ENCODE measurements at regions not wholly inside any gene's neighbourhood (a gene's known extent, or its start where the extent isn't known, plus 50 kb on each side); places are given as distances from the start of the nearest gene placed in this dataset.
"Not testable (repeated sequence)": the region's sequence is repeated elsewhere in the genome, so short reads cannot be mapped to it uniquely, and the experiment has no call there.

- no peak for DNase-seq
These were observed 219.9 kb downstream of the PRDM9 start for GRCh38 chr5:23727271-23727670.

DNA sequence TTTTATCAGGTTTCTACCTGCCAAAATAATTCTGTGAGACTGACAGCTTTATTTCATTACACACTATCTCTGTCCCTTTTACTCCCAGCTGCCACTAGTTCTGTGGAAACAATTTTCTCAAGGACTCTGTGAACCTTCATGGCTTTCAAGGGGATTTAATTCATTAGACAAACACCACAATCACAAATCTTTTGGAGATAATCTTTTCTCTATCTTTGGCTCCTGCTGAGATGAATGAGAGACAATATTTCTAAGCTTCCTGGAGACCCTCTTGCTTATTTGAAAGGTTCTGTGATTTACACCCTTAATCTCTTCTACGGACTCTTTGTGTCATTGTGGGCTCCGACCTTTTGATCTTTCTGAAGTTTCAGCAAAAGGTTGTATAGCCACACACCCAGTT lies 222.6 kb downstream of the PRDM9 start:
- no peak for DNase-seq

DNA sequence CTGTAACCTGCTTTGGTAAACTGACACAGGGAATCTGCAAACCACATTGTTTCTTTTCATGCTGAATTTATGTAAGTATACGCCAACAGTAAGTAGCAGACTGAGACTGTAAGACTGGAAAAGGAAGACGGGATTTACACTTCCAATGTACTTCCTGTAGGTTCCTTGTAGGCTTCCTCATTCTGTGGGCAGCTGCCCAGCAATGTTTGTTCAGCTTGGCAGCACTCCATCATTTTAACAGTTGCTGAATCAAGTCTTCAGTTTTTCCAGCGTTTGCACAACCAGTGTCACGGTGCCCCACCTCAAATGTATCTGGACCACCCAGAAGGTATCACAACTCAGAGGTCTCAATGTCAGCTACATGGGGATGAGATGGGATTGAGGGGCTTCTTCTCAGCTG lies 232.6 kb downstream of the PRDM9 start:
- DNase-seq, result no peak

GRCh38 chr5:23742701-23743100 lies 235.3 kb downstream of the PRDM9 start:
- DNase-seq, result no peak

GRCh38 chr5:23755906-23756305 lies 248.5 kb downstream of the PRDM9 start:
- DNase-seq, result no peak

- DNase-seq, result no peak
These were observed 249.4 kb downstream of the PRDM9 start for GRCh38 chr5:23756779-23757178.

DNA sequence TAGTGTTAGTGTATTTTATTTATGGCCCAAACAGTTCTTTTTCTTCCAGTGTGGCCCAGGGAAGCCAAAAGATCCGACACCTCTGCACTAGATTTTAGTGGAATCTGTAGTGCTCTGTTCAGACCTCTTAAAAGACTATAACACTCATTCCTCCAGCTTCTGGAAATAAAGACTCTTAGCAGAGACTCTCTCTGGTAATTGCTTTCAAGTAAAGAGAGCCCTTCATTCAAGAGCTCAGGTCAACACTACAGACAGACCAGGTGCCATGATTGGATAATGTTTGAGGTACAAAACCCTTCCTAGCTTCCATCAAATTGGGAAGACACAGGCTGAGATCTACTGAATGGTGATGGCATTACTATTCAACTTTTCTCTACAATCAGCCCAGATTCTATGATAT lies 255.8 kb downstream of the PRDM9 start:
- no peak for DNase-seq

GRCh38 chr5:23776684-23777083 lies 269.3 kb downstream of the PRDM9 start:
- DNase-seq, result no peak

DNA sequence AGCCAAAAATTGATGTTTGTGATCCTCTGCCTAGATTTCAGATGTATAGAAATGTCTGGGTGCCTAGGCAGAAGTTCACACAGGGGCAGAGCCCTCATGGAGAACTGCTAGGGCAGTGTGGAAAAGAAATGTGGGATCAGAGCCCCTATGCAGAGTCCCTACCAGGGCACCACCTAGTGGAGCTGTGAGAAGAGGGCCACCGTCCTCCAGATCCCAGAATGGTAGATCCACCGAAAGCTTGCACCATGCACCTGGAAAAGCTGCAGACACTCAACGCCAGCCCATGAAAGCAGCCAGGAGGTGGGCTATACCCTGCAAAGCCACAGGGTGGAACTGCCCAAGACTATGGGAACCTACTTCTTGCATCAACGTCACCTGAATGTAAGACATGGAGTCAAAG lies 292.9 kb downstream of the PRDM9 start:
- not testable (repeated sequence) for DNase-seq

DNA sequence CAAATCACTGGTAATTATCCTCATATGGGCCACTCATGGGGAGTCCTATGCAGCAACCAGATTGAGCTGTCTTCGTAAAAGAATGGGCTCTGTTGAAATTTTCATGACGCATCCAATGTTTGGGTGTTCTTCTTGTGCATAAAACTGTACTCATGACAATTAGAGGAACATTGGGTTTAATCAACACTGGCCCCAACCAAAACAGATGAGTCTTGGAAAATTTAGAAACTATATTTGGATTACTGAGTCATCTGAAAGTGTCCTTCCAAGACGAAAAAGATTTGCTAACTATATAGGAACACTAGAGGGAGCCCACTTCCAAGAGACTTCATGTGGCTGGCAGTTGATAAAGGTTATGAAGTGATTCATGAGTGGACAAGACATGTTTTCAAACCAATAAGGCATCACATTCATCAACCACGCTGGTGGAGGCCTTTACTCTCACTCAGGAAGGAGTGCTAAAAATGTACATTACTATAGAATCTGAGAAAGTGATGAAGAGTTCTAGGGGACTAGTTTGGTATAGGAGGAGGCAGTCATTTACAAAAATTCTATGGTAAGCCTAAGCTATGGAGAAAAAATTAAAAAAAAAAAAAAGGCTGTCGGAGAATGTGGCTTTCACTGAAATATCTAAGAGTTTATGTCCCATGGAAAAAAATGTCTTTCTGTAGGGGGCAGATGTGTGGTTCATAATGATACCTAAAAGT lies 313.5 kb downstream of the PRDM9 start:
- peak; percentile 3 for DNase-seq

GRCh38 chr5:23823521-23823920 lies 316.1 kb downstream of the PRDM9 start:
- DNase-seq, result no peak

- DNase-seq, result no peak
These were observed 317.8 kb downstream of the PRDM9 start for GRCh38 chr5:23825196-23825595.

DNA sequence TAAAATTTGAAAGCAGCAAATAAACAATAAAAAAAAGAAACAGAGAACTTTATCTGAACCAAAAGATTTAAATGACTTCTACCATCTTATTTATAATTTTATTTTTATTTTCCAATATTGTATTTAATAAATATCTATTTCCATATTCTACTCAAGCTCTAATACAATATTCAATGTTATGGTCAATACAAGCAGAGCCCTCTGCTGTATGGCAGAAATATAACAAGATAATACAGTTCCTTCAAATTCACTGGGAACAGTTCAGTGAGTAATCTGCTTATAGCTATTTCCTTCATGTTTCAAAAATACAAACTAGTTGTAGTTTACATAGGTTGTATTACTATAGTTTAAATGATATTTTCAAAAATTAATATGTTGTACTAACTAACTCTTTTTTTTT lies 332.7 kb downstream of the PRDM9 start:
- DNase-seq, result no peak

GRCh38 chr5:23864786-23865185 lies 357.4 kb downstream of the PRDM9 start:
- no peak for DNase-seq

DNA sequence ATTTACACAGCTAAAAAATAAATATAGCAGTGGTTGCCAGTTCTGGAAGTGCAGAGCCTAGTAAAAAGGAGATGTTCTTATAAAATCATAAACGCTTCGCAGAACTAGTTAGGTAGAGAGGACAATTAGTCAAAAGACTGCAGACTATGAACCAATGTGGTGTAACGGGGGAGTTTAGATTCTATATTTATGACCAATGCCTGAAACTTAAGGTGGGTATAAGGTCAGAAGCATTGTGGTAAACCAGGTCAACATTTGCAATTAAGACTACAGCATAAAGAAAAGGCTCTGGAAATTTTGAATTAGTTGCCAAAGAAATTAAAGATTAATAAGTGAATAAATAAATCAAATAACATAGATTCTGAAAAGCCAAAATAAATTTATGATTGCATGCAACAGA lies 370.4 kb downstream of the PRDM9 start:
- DNase-seq, result no peak

DNA sequence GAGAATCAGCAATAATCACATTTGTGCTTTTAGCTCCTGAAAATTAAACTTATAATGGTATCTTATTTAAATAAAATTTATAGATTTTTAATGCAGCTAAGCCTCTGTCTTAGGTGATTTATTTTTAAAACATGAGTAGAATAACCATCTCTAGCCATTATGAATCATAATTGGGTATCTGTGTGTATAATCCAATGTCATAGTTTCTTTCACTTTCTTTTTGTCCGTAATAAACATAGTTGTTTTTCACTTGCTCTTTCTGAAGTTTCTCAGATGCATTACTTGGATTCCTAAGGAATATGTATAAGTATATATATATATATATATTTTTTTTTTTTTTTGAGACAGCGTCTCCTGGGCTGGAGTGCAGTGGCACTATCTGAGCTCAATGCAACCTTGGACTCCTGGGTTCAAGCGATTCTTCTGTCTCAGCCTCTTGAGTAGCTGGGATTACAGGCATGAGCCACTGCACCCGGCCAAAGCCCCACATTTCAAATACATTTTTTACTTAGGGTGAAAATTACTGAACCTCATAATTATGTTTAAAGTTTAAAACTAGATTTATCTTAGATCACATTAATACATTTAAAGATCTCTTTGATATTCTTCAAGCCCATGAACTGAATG lies 377.1 kb downstream of the PRDM9 start:
- no peak for DNase-seq

DNA sequence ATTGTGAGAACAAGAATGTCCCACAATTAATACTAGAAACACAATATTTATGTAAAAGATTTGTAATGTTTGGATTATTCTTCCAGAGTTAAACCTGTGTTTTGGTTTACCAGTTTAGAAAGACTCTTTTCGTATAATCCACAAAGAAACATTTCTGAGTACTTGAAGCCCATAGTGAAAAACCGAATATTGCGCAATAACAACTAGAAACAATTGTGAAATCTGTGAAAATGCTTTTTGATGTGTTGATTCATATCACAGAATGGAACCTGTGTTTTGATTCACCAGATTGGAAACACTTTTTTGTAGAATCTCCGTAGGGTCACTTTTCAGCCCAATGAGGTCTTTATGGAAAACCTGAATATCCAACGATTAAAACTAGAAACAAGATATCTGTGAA lies 386.2 kb downstream of the PRDM9 start:
- DNase-seq, result no peak

- no peak for DNase-seq
These were observed 388.2 kb downstream of the PRDM9 start for GRCh38 chr5:23895614-23896013.

- DNase-seq, result no peak
These were observed 423.6 kb downstream of the PRDM9 start for GRCh38 chr5:23930985-23931384.

DNA sequence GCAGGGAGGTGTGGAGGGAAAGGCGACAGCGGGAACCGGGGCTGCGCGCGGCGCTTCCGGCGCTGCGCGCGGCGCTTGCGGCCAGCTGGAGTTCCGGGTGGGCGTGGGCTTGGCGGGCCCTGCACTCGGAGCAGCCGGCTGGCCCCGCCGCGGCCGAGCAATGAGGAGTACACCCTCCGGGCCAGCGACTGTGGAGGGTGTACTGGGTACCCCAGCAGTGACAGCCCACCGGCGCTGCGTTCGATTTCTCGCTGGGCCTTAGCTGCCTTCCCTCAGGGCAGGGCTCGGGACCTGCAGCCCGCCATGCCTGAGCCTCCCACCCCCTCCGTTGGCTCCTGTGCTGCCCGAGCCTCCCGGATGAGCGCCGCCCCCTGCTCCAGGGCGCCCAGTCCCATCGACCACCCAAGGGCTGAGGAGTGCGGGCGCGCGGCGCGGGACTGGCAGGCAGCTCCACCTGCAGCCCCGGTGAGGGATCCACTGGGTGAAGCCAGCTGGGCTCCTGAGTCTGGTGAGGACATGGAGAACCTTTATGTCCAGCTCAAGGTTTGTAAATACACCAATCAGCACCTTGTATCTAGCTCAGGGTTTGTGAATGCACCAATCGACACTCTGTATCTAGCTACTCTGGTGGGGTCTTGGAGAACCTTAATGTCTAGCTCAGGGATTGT lies 444.0 kb downstream of the PRDM9 start:
- not testable (repeated sequence) for DNase-seq

DNA sequence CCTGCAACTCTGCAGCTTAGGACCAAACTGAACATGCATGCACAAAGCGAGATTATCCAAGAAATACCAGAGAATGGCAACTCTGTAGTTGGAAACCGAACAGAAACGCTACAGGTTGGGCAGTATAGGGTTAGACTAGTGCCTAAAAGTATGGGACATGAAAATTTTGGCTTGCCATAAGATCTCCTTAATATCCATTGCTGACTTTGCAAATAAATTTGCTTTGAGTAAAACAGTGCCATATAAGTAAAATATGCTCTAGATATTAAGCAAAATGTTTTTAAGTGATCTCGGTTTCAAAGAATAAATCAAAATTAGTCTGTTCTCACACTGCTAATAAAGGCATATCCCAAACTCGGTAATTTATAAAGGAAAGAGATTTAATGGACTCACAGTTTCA lies 456.0 kb downstream of the PRDM9 start:
- DNase-seq, result no peak

DNA sequence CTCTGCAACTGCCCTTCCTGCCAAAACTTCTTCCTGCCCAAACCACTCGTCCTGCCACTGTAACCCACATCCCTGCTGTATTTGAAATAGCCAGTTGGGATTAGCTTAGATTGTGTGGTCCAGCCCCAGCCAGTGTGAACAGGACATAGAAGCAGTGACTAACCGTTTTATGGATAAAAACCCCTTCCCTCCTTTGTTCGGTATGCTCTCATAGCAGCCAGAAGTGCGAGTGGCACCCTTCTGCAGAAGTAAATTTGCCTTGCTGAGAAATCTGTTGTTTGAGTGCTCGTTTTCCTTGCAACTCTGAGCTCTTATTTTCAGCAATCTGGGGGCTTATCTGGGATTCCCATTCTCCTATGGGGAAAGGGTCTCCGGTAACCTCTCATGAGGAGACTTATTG lies 470.0 kb downstream of the PRDM9 start:
- DNase-seq, result no peak

DNA sequence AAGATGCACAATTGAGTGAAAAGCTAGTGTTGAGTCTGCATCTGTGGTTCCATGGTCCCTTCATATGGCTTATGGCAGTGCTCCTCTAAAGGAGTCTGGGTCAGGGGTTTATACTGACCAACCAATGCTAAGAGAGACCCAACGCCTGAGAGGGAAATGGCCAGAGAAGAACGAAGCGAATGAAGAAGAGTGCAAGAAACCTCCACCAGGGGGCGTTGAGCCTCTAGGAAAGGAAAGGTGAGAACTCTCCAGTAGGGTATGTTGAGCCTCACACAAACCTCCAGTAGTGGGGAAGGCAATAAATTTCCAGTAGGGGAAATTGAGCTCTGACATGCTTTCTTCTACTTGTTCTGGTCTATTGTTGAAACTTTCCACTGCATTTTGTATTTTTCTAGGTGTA lies 470.6 kb downstream of the PRDM9 start:
- peak; percentile 14 for DNase-seq

DNA sequence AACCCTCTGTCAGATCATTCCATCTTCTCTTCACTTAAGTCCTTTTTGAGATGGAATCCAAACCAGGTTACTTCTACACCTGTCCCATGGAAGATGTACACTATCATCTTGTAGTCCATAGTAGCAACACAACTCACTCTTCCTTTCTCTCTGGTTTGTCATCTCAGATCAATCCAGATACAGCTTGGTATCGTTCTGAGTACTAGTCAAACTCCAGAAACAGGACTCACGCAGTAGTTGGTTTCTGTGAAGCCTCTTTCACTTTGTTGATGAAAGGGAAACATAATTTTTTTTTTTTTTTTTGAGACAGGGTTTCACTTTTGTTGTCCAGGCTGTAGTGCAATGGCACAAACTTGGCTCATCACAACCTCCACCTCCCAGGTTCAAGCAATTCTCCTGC lies 484.0 kb downstream of the PRDM9 start:
- DNase-seq, result no peak

Measured in activated CD4-positive, alpha-beta T cell treated with anti-CD3 and anti-CD28 coated beads, Interleukin-2, amount 50 U/mL, for 16 hours (primary cell).